GM23248 (cell line): ENCODE measurements at regions not wholly inside any gene's neighbourhood (a gene's known extent, or its start where the extent isn't known, plus 50 kb on each side); places are given as distances from the start of the nearest gene placed in this dataset.

Experiments
- EZH2 ChIP-seq: fragments of 200-600 bp; sonication (generic); IDR thresholded peaks from 2 replicates; pipeline ENCODE4 v1.6.1; 2018; ENCODE audit warnings: antibody characterized with exemption, mild to moderate bottlenecking; ENCODE audit not compliant: insufficient read depth, poor library complexity, severe bottlenecking
- EZH2phosphoT487 ChIP-seq: fragments of 200-600 bp; sonication (generic); IDR thresholded peaks from 2 replicates; pipeline ENCODE4 v1.6.1; 2018; ENCODE audit warnings: antibody characterized with exemption, moderate library complexity, mild to moderate bottlenecking, low read depth; ENCODE audit not compliant: insufficient read depth

DNA sequence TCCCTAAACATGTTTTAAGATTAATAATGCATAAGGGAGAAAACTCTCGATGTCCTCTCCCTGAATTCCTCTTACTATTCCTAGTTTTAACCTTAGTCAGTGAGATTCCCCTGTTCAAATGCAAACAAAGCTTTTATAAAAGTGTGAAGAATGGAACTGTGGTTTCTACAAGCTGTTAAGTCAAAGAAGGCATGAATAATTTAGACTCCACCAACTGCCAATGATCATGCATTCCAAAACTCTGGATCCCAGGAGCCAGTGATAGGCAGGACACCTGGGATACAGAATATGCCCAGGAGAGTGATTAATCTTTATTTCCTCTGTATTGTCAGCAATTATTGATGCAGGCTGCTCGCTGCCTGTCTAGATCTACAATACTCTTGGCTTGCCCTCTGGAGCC is 190.3 kb upstream of the ATF7IP start:
- TF ChIP-seq EZH2 (no peak), EZH2phosphoT487 (no peak)
